Heart left ventricle (tissue), 13 donors: ENCODE measurements at regions not wholly inside any gene's neighbourhood (a gene's known extent, or its start where the extent isn't known, plus 50 kb on each side); places are given as distances from the start of the nearest gene placed in this dataset.

ENCODE experiments used
- POLR2A ChIP-seq, 2 donors: fragments of 450-650 bp; IDR thresholded peaks; one replicate each; pipeline ENCODE4 v1.6.1; 2017; ENCODE audit warnings: antibody characterized with exemption in 2 of 2, mild to moderate bottlenecking in 2 of 2, moderate library complexity in 2 of 2
- TF ChIP-seq, protein P1 (sequence below), 12 donors: fragments of 200-600 bp; sonication (generic) in 4 of 12; IDR thresholded peaks; one replicate each; pipeline versions ENCODE4 v1.5.0 to v1.8.0; 2018 to 2022; ENCODE audit warnings: antibody characterized with exemption in 12 of 12, mild to moderate bottlenecking in 5 of 12
- donor health status: ischemic (EF 13 %, LVEDD 7.1; RV severe dilation, severe dysfunction).
- donor health status: DM: no; HTN: yes; CAD: no.
- donor health status: DM: no; HTN: no; CAD: no.
- donor health status: ischemic (EF 25% LVEDD 6.9; RV normal size, moderate dysfunction).
- donor health status: ischemic (EF 25% LVEDD 5.7; RV mildly dilated, moderate dysfunction).
- donor health status: ischemic (EF 35%, LVEDD 5.7; RV mildly dilated, moderate dysfunction).
- donor health status: nonischemic (EF 11% LVEDD 7.7; RV severe dilation, severe dysfunction).
- donor health status: DM: yes; HTN: yes; CAD: no.
- donor health status: PGD.
- donor health status: ischemic (EF 29% LVEDD 5.4; RV normal size, mild dysfunction).
- donor health status: nonischemic (EF 23%, LVEDD 6.1; RV moderate dilation, normal function).

DNA sequence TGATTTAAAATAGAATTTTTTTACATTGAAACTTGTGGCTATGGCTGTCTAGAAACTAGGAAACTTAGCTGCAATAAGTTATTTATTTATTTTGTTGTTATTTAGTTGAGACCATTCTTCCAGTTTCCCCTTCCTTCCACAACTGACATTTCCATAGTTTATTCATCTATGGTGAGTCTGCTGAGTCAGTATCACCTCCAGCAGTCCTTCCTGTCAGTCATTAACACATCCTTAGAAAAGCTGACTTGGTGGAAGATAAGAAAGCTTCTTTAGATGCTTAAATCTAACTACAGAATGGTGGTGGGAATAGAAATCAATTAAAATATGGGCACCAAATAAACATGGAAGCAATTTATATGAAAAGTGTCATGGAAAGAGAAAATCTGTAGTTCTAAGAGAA is 714.0 kb downstream of the RWDD3 start:
- TF ChIP-seq, protein P1, sequence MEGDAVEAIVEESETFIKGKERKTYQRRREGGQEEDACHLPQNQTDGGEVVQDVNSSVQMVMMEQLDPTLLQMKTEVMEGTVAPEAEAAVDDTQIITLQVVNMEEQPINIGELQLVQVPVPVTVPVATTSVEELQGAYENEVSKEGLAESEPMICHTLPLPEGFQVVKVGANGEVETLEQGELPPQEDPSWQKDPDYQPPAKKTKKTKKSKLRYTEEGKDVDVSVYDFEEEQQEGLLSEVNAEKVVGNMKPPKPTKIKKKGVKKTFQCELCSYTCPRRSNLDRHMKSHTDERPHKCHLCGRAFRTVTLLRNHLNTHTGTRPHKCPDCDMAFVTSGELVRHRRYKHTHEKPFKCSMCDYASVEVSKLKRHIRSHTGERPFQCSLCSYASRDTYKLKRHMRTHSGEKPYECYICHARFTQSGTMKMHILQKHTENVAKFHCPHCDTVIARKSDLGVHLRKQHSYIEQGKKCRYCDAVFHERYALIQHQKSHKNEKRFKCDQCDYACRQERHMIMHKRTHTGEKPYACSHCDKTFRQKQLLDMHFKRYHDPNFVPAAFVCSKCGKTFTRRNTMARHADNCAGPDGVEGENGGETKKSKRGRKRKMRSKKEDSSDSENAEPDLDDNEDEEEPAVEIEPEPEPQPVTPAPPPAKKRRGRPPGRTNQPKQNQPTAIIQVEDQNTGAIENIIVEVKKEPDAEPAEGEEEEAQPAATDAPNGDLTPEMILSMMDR (IDR thresholded peaks at IDR 0.05): no peak
- no peak for TF ChIP-seq POLR2A (IDR thresholded peaks at IDR 0.05)
